H1 (cell line): ENCODE measurements at regions not wholly inside any gene's neighbourhood (a gene's known extent, or its start where the extent isn't known, plus 50 kb on each side); places are given as distances from the start of the nearest gene placed in this dataset.

ENCODE experiments used
- CTCF ChIA-PET: fragments of 300-600 bp; sonication (Branson Sonifier 250); formaldehyde crosslinking; loops from one replicate; lab custom pipeline; 2021; ENCODE audit not compliant: partially characterized antibody; lab: Charles Lee
- POLR2A ChIA-PET: fragments of 300-600 bp; sonication (Branson Sonifier 250); formaldehyde crosslinking; loops from one replicate; lab custom pipeline; 2021; ENCODE audit warnings: inconsistent platforms; ENCODE audit not compliant: partially characterized antibody; lab: Charles Lee
- DNase-seq, 2 experiments: peaks; one replicate each; pipeline versions ENCODE4 v3.0.0 to v3.0.0-alpha.2; 2010 to 2022; ENCODE audit warnings: low spot score in 2 of 2, low read depth in 1 of 2, mixed read lengths in 1 of 2
- FAIRE-seq: peaks from 2 replicates; lab custom pipeline; 2011; peaks lifted over from hg19 to GRCh38; lab: Jason Lieb, UNC
- H2AFZ ChIP-seq: 2 replicates; pipeline ENCODE4 v1.8.1; 2012; ENCODE audit warnings: low read length, inconsistent platforms
- H2AK5ac ChIP-seq: 2 replicates; pipeline ENCODE4 v1.6.1; 2013; ENCODE audit warnings: low read depth, low read length
- H2BK120ac ChIP-seq: replicated peaks from 2 replicates; pipeline ENCODE3; 2013; ENCODE audit warnings: low read depth, low read length, inconsistent platforms
- H2BK12ac ChIP-seq: 2 replicates; pipeline ENCODE4 v1.6.1; 2013; ENCODE audit warnings: low read depth, low read length
- H2BK15ac ChIP-seq: 2 replicates; pipeline ENCODE4 v1.6.1; 2013; ENCODE audit warnings: low read length
- H2BK20ac ChIP-seq: 2 replicates; pipeline ENCODE4 v1.6.1; 2013; ENCODE audit warnings: low read length
- H2BK5ac ChIP-seq: 2 replicates; pipeline ENCODE4 v1.6.1; 2013; ENCODE audit warnings: low read depth, low read length
- H3K14ac ChIP-seq: 2 replicates; pipeline ENCODE4 v1.6.1; 2013; ENCODE audit warnings: inconsistent platforms; ENCODE audit not compliant: insufficient read length
- H3K18ac ChIP-seq: 2 replicates; pipeline ENCODE4 v1.6.1; 2013; ENCODE audit warnings: low read length; ENCODE audit errors: extremely low read depth
- H3K23ac ChIP-seq: 2 replicates; pipeline ENCODE4 v1.6.1; 2013; ENCODE audit warnings: inconsistent platforms; ENCODE audit not compliant: insufficient read length
- H3K23me2 ChIP-seq: 2 replicates; pipeline ENCODE4 v1.6.1; 2013; ENCODE audit warnings: low read depth, low read length
- H3K27ac ChIP-seq: 2 replicates; pipeline ENCODE4 v1.6.1; 2011; ENCODE audit warnings: low read depth, low read length, inconsistent platforms
- H3K27me3 ChIP-seq, 4 experiments: replicated peaks in 1 of 4; 1 replicate in 1 of 4; 2 replicates in 3 of 4; pipeline versions ENCODE4 v1.6.1 to v1.8.1; 2011 to 2013; ENCODE audit warnings: low read length in 3 of 4, mild to moderate bottlenecking in 3 of 4, inconsistent platforms in 2 of 4, mixed read lengths in 2 of 4, moderate library complexity in 1 of 4; ENCODE audit not compliant: control insufficient read depth in 3 of 4, insufficient read depth in 3 of 4; ENCODE audit errors: extremely low read depth in 1 of 4
- H3K36me3 ChIP-seq, 4 experiments: 2 replicates each; pipeline versions ENCODE4 v1.6.1 to v1.8.1; 2011 to 2013; ENCODE audit warnings: mild to moderate bottlenecking in 4 of 4, low read length in 3 of 4, moderate library complexity in 2 of 4, control low read depth in 1 of 4, inconsistent platforms in 1 of 4; ENCODE audit not compliant: insufficient read depth in 4 of 4, control insufficient read depth in 2 of 4
- H3K4ac ChIP-seq: replicated peaks from 2 replicates; pipeline ENCODE3; 2013; ENCODE audit warnings: low read length, low read depth, mixed read lengths, inconsistent platforms; ENCODE audit not compliant: insufficient read length
- H3K4me1 ChIP-seq, 4 experiments: replicated peaks in 1 of 4; 1 replicate in 1 of 4; 2 replicates in 3 of 4; pipeline versions ENCODE4 v1.6.1 to v1.8.1; 2011 to 2013; ENCODE audit warnings: low read length in 3 of 4, inconsistent platforms in 2 of 4, mixed read lengths in 1 of 4; ENCODE audit not compliant: insufficient read depth in 4 of 4, control insufficient read depth in 3 of 4
- H3K4me2 ChIP-seq, 2 experiments: 2 replicates each; pipeline versions ENCODE4 v1.6.1 to v1.8.1; 2011 to 2013; ENCODE audit warnings: low read depth in 2 of 2, low read length in 2 of 2, control low read depth in 1 of 2, inconsistent platforms in 1 of 2, mild to moderate bottlenecking in 1 of 2; ENCODE audit not compliant: insufficient read depth in 1 of 2
- H3K4me3 ChIP-seq, 4 experiments: fragments of 200-600, 300-600 bp in 1 of 4; sonication (generic), shearing (Covaris generic), sonication (Bioruptor Twin) in 1 of 4; 2 replicates each; pipeline versions ENCODE4 v1.5.1 to v1.8.1; 2011 to 2016; ENCODE audit warnings: low read length in 4 of 4, low read depth in 3 of 4, control low read depth in 2 of 4, inconsistent platforms in 2 of 4, mild to moderate bottlenecking in 2 of 4, mixed read lengths in 1 of 4, moderate library complexity in 1 of 4; ENCODE audit not compliant: insufficient read depth in 2 of 4; ENCODE audit errors: extremely low read depth in 1 of 4
- H3K56ac ChIP-seq: replicated peaks from 2 replicates; pipeline ENCODE3; 2013; ENCODE audit warnings: low read depth, mild to moderate bottlenecking, mixed read lengths, low read length, inconsistent platforms; ENCODE audit not compliant: insufficient read length
- H3K79me1 ChIP-seq: 2 replicates; pipeline ENCODE4 v1.6.1; 2013; ENCODE audit warnings: low read depth, low read length, control low read depth
- H3K79me2 ChIP-seq, 2 experiments: 2 replicates each; pipeline versions ENCODE4 v1.6.1 to v1.8.1; 2012 to 2013; ENCODE audit warnings: low read length in 2 of 2, mild to moderate bottlenecking in 2 of 2, inconsistent platforms in 1 of 2; ENCODE audit not compliant: insufficient read depth in 2 of 2, control insufficient read depth in 1 of 2
- H3K9ac ChIP-seq, 4 experiments: replicated peaks in 1 of 4; 1 replicate in 1 of 4; 2 replicates in 3 of 4; pipeline versions ENCODE4 v1.6.1 to v1.8.1; 2011 to 2013; ENCODE audit warnings: low read depth in 3 of 4, low read length in 3 of 4, control low read depth in 2 of 4, mild to moderate bottlenecking in 2 of 4, moderate library complexity in 2 of 4, inconsistent platforms in 1 of 4; ENCODE audit errors: extremely low read depth in 1 of 4
- H3K9me3 ChIP-seq, 2 experiments: 2 replicates each; pipeline versions ENCODE4 v1.6.1 to v1.8.1; 2012 to 2013; ENCODE audit warnings: mild to moderate bottlenecking in 2 of 2, moderate library complexity in 2 of 2, control low read depth in 1 of 2, inconsistent platforms in 1 of 2, low read depth in 1 of 2, low read length in 1 of 2, mixed read lengths in 1 of 2; ENCODE audit not compliant: insufficient read depth in 2 of 2
- H4K20me1 ChIP-seq, 2 experiments: replicated peaks in 1 of 2; 2 replicates each; pipeline versions ENCODE3 to v1.8.1; 2011 to 2013; ENCODE audit warnings: inconsistent platforms in 2 of 2, low read length in 2 of 2, mild to moderate bottlenecking in 1 of 2; ENCODE audit not compliant: insufficient read depth in 2 of 2, control insufficient read depth in 1 of 2
- H4K5ac ChIP-seq: 2 replicates; pipeline ENCODE4 v1.6.1; 2013; ENCODE audit warnings: low read length, low read depth, mixed read lengths, inconsistent platforms; ENCODE audit not compliant: insufficient read length
- H4K8ac ChIP-seq: 2 replicates; pipeline ENCODE4 v1.8.0; 2013; ENCODE audit warnings: mild to moderate bottlenecking, moderate library complexity, low read length, inconsistent platforms; ENCODE audit not compliant: insufficient read depth; ENCODE audit errors: extremely low read depth
- H4K91ac ChIP-seq: replicated peaks from 2 replicates; pipeline ENCODE3; 2013; ENCODE audit warnings: low read length, mixed read lengths, inconsistent platforms; ENCODE audit not compliant: insufficient read length
- BACH1 ChIP-seq: IDR thresholded peaks from 2 replicates; pipeline ENCODE4 v1.6.1; 2012; ENCODE audit warnings: low read length, improper control_type of control experiment
- POU5F1 ChIP-seq: IDR thresholded peaks from 2 replicates; pipeline ENCODE4 v1.6.1; 2011; ENCODE audit warnings: low read depth, mild to moderate bottlenecking, low read length, moderate library complexity
- RXRA ChIP-seq: IDR thresholded peaks from 2 replicates; pipeline ENCODE4 v1.6.1; 2011; ENCODE audit warnings: low read depth, mild to moderate bottlenecking, low read length, moderate library complexity; ENCODE audit not compliant: insufficient read depth
- SP1 ChIP-seq: IDR thresholded peaks from 2 replicates; pipeline ENCODE4 v1.6.1; 2011; ENCODE audit warnings: low read depth, low read length
- SRF ChIP-seq: IDR thresholded peaks from 2 replicates; pipeline ENCODE4 v1.6.1; 2011; ENCODE audit warnings: mild to moderate bottlenecking, low read depth, low read length, moderate library complexity
- WGBS, 2 experiments: shearing (Covaris generic) in 1 of 2; methylation state at CpG; one replicate each; pipeline versions ENCODE4 v1.1.6 to v1.1.7; 2013 to 2015; ENCODE audit warnings: low lambda C conversion rate in 2 of 2, mixed read lengths in 2 of 2, inconsistent platforms in 1 of 2, low coverage in 1 of 2, missing lambda C conversion rate in 1 of 2; ENCODE audit not compliant: insufficient replicate concordance in 2 of 2, insufficient coverage in 1 of 2, insufficient read length in 1 of 2; ENCODE audit errors: extremely low coverage in 1 of 2, missing lambda C conversion rate in 1 of 2; 5-methylcytosine and 5-hydroxymethylcytosine counted together

DNA sequence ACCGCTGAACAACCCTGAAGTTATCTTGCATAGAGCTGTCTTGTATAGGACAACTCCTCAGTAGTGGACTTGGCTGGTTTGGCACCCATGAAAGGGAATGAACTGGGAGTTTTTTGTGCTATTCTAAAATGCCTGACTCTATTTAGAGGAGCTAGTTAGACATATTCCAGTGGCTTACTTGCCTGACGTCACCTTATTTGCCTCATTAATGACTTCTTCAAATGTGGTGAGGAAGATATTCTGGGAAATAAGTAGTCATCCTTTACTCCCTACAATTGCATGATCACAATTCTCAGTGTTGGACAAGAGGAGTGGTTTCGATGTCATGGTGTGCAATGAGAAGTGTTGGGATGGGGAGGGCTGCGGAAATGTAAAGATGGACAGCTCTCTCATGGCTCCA is 509.2 kb upstream of the MDFIC2 start:
- Histone ChIP-seq H2BK5ac (no peak overlapping the region), H4K8ac (no peak overlapping the region), H3K14ac (no peak overlapping the region), H3K23me2 (no peaks in the 10 kb centered on the region), H3K27ac (no peak overlapping the region), H2BK12ac (no peak overlapping the region), H2BK15ac (no peak overlapping the region), H3K36me3 (no peaks in the 10 kb centered on the region), H2AK5ac (no peak overlapping the region), H2AFZ (no peak overlapping the region), H3K79me1 (no peaks in the 10 kb centered on the region), H3K56ac (no peak overlapping the region), H3K18ac (no peak overlapping the region), H3K79me2 (no peaks in the 10 kb centered on the region), H2BK20ac (no peak overlapping the region), H4K20me1 (no peaks in the 10 kb centered on the region), H3K27me3 (no peaks in the 10 kb centered on the region), H4K91ac (no peak overlapping the region), H3K4ac (no peak overlapping the region), H3K4me1 (no peaks in the 10 kb centered on the region), H4K5ac (no peak overlapping the region), H2BK120ac (no peak overlapping the region), H3K4me2 (no peak overlapping the region), H3K23ac (no peak overlapping the region), H3K9me3 (peaks cover under 1 to 2% of the 10 kb centered on the region in 2 experiments), H3K9ac (no peak overlapping the region), H3K4me3 (no peak overlapping the region)
- POLR2A ChIA-PET, result no interaction called here
- no peak for FAIRE-seq
- DNase-seq, result no peak
- 93% methylated on average over 4 of the region's 4 CpGs; no CpG with 5 or more reads in 1 of the 2 experiments for WGBS, 2 experiments
- CTCF ChIA-PET, result interaction anchor here (1.2 kb wide), 1 partner anchor 86 kb away, joined by 3 read pairs; no protein-coding TSS in a partner anchor
- TF ChIP-seq BACH1, result no peak
- no peak for TF ChIP-seq SP1
- TF ChIP-seq RXRA, result no peak
- no peak for TF ChIP-seq SRF
- no peak for TF ChIP-seq POU5F1
